Keratinocyte (primary cell): ENCODE measurements at regions not wholly inside any gene's neighbourhood (a gene's known extent, or its start where the extent isn't known, plus 50 kb on each side); places are given as distances from the start of the nearest gene placed in this dataset.

Experiments used
- DNase-seq: peaks from one replicate; pipeline ENCODE4 v3.0.0-alpha.2; 2011; ENCODE audit warnings: low read depth, missing footprints, low spot score
- FAIRE-seq: peaks from 2 replicates; lab custom pipeline; 2011; peaks lifted over from hg19 to GRCh38; lab: Jason Lieb, UNC
- H2AFZ ChIP-seq: 2 replicates; pipeline ENCODE4 v1.6.0; 2012; ENCODE audit warnings: low read length, control low read depth, inconsistent platforms; ENCODE audit not compliant: control insufficient read depth
- H3K27ac ChIP-seq: 2 replicates; pipeline ENCODE4 v1.5.1; 2011; ENCODE audit warnings: low read length; ENCODE audit not compliant: control insufficient read depth, insufficient read depth
- H3K27me3 ChIP-seq: 3 replicates; pipeline ENCODE4 v1.6.0; 2011; ENCODE audit warnings: low read length; ENCODE audit not compliant: control insufficient read depth, insufficient read depth; ENCODE audit errors: extremely low read depth
- H3K36me3 ChIP-seq, 2 experiments: 2 replicates in 1 of 2; 3 replicates in 1 of 2; pipeline ENCODE4 v1.5.1; 2011; ENCODE audit warnings: low read length in 2 of 2, mild to moderate bottlenecking in 1 of 2; ENCODE audit not compliant: control insufficient read depth in 2 of 2, insufficient read depth in 2 of 2; ENCODE audit errors: extremely low read depth in 1 of 2
- H3K4me1 ChIP-seq: 3 replicates; pipeline ENCODE4 v1.5.1; 2011; ENCODE audit warnings: low read length; ENCODE audit not compliant: control insufficient read depth, insufficient read depth; ENCODE audit errors: extremely low read depth
- H3K4me2 ChIP-seq: 3 replicates; pipeline ENCODE4 v1.6.0; 2011; ENCODE audit warnings: low read depth, low read length; ENCODE audit not compliant: control insufficient read depth, insufficient read depth; ENCODE audit errors: extremely low read depth
- H3K4me3 ChIP-seq, 3 experiments: fragments of 200-600 bp in 1 of 3; sonication (generic) in 1 of 3; 2 replicates in 2 of 3; 3 replicates in 1 of 3; pipeline ENCODE4 v1.5.1; 2011 to 2016; ENCODE audit warnings: low read length in 3 of 3, mild to moderate bottlenecking in 3 of 3, control low read depth in 2 of 3, inconsistent platforms in 1 of 3, low read depth in 1 of 3, mixed read lengths in 1 of 3, mixed run types in 1 of 3, moderate library complexity in 1 of 3; ENCODE audit not compliant: control insufficient read depth in 2 of 3, insufficient read depth in 2 of 3; ENCODE audit errors: extremely low read depth in 1 of 3
- H3K79me2 ChIP-seq: 2 replicates; pipeline ENCODE4 v1.6.0; 2012; ENCODE audit warnings: low read length; ENCODE audit not compliant: control insufficient read depth, insufficient read depth
- H3K9ac ChIP-seq: 3 replicates; pipeline ENCODE4 v1.6.0; 2011; ENCODE audit warnings: low read length; ENCODE audit not compliant: control insufficient read depth, insufficient read depth; ENCODE audit errors: extremely low read depth
- H3K9me1 ChIP-seq: 3 replicates; pipeline ENCODE4 v1.6.0; 2011; ENCODE audit warnings: low read length; ENCODE audit not compliant: control insufficient read depth, insufficient read depth; ENCODE audit errors: extremely low read depth
- H3K9me3 ChIP-seq: 2 replicates; pipeline ENCODE4 v1.5.1; 2012; ENCODE audit warnings: low read depth, low read length; ENCODE audit not compliant: control insufficient read depth
- H4K20me1 ChIP-seq: 3 replicates; pipeline ENCODE4 v1.6.0; 2011; ENCODE audit warnings: low read length; ENCODE audit not compliant: control insufficient read depth, insufficient read depth; ENCODE audit errors: extremely low read depth
- CTCF ChIP-seq, 3 experiments: IDR thresholded peaks in 1 of 3; conservative IDR thresholded peaks in 1 of 3; optimal IDR thresholded peaks in 1 of 3; 2 replicates in 2 of 3; 3 replicates in 1 of 3; pipeline versions ENCODE3 to v1.5.1; 2011; ENCODE audit warnings: low read length in 3 of 3, mild to moderate bottlenecking in 3 of 3, moderate library complexity in 2 of 3, control low read depth in 1 of 3, inconsistent platforms in 1 of 3; ENCODE audit not compliant: insufficient read depth in 2 of 3; ENCODE audit errors: extremely low read depth in 1 of 3
- EZH2 ChIP-seq: IDR thresholded peaks from one replicate; pipeline ENCODE4 v1.6.1; 2012; ENCODE audit warnings: inconsistent platforms, mild to moderate bottlenecking, low read length, moderate library complexity
- dilution Hi-C: fragments of 300-500 bp; cut with MboI; formaldehyde crosslinking; loops from one replicate; pipeline ENCODE4 v1.7.0; 2020; ENCODE audit warnings: low sequenced_read_pairs; ENCODE audit not compliant: extremely low pct_ligation_motif_present

GRCh38 chr1:90568436-90568835 is 148.7 kb downstream of the BARHL2 start:
- no peak for DNase-seq

GRCh38 chr1:90564164-90564563 is 152.9 kb downstream of the BARHL2 start:
- TF ChIP-seq CTCF (optimal IDR thresholded peaks at IDR 0.05 in 1 of 3, IDR thresholded peaks at IDR 0.05 in 1 of 3, conservative IDR thresholded peaks at IDR 0.05 in 1 of 3; ENCODE audit: extremely low read depth in 1 of 3, insufficient read depth in 2 of 3, low read length in 3 of 3) (no peak), EZH2 (no peak)
- Histone ChIP-seq H4K20me1 (no peaks in the 10 kb centered on the region), H3K4me3 (no peak overlapping the region), H3K79me2 (no peaks in the 10 kb centered on the region), H3K27me3 (no peaks in the 10 kb centered on the region), H3K9ac (no peak overlapping the region), H3K4me2 (no peak overlapping the region), H3K27ac (no peak overlapping the region), H3K36me3 (no peaks in the 10 kb centered on the region), H3K9me1 (no peaks in the 10 kb centered on the region), H2AFZ (no peak overlapping the region), H3K4me1 (no peaks in the 10 kb centered on the region), H3K9me3 (no peaks in the 10 kb centered on the region)
- FAIRE-seq (no peak), DNase-seq (no peak)
- dilution Hi-C loops, result no loop called here

More at GRCh38 chr1:90568436-90568835, 148.7 kb downstream of the BARHL2 start:
- dilution Hi-C loops, result no loop called here
- Histone ChIP-seq H3K27ac (no peak overlapping the region), H2AFZ (no peak overlapping the region), H3K4me3 (no peak overlapping the region), H3K79me2 (no peaks in the 10 kb centered on the region), H3K9ac (no peak overlapping the region), H3K9me3 (no peaks in the 10 kb centered on the region), H3K27me3 (no peaks in the 10 kb centered on the region), H3K9me1 (no peaks in the 10 kb centered on the region), H3K4me2 (no peak overlapping the region), H4K20me1 (no peaks in the 10 kb centered on the region), H3K4me1 (no peaks in the 10 kb centered on the region), H3K36me3 (no peaks in the 10 kb centered on the region)
- no peak for FAIRE-seq
- TF ChIP-seq CTCF (optimal IDR thresholded peaks at IDR 0.05 in 1 of 3, IDR thresholded peaks at IDR 0.05 in 1 of 3, conservative IDR thresholded peaks at IDR 0.05 in 1 of 3; ENCODE audit: extremely low read depth in 1 of 3, insufficient read depth in 2 of 3, low read length in 3 of 3) (no peak), EZH2 (no peak)
